GM12874 (cell line): ENCODE measurements at regions not wholly inside any gene's neighbourhood (a gene's known extent, or its start where the extent isn't known, plus 50 kb on each side); places are given as distances from the start of the nearest gene placed in this dataset.

ENCODE experiments used
- CTCF ChIP-seq: IDR thresholded peaks from 2 replicates; pipeline ENCODE4 v1.5.1; 2011; ENCODE audit warnings: low read depth, mild to moderate bottlenecking, control low read depth, low read length, moderate library complexity; ENCODE audit not compliant: insufficient read depth

DNA sequence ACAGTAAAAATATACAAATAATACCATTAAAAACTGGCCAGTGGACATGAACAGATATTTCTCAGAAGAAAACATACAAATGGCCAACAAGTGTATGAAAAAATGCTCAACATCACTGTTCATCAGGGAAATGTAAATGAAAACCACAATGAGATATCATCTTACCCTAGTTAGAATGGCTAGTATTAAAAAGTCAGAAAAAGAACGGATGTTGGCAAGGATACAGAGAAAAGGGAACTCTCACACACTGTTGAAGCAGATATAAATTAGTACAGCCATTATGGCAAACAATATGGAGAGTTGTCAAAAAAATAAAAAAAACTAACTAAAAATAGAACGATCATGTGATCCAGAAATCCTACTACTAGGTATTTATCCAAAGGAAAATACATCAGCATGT, 222.7 kb upstream of the NAALADL2 start:
- TF ChIP-seq CTCF, result no peak

- TF ChIP-seq CTCF, result no peak
Measured at GRCh38 chr3:174639406-174639805, 219.7 kb upstream of the NAALADL2 start.

DNA sequence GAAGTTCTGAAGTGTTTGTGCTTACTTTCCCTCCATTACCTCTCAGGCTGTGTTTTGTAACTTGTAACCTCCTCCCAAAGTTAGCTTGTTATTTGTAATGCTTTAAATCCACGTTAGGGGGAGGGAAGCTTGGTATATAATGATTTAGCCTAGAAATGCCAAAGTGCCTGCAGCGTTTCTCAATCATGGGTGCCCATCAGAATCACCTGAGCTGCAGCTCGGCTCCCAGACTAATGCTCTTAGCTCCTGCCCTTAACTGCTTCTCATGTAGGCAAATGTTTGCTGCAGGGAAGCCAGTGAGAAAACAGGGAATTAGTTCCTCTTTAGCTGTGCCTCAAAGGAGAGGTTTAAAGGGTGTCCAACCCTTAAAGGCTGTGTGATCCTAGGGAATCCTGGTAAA, 219.2 kb upstream of the NAALADL2 start:
- no peak for TF ChIP-seq CTCF

- TF ChIP-seq CTCF, result no peak
Measured at GRCh38 chr3:174640932-174641331, 218.2 kb upstream of the NAALADL2 start.

GRCh38 chr3:174644287-174644686, 214.8 kb upstream of the NAALADL2 start:
- no peak for TF ChIP-seq CTCF

- no peak for TF ChIP-seq CTCF
Measured at GRCh38 chr3:174651951-174652350, 207.2 kb upstream of the NAALADL2 start.

GRCh38 chr3:174659511-174659910, 199.6 kb upstream of the NAALADL2 start:
- TF ChIP-seq CTCF, result no peak

DNA sequence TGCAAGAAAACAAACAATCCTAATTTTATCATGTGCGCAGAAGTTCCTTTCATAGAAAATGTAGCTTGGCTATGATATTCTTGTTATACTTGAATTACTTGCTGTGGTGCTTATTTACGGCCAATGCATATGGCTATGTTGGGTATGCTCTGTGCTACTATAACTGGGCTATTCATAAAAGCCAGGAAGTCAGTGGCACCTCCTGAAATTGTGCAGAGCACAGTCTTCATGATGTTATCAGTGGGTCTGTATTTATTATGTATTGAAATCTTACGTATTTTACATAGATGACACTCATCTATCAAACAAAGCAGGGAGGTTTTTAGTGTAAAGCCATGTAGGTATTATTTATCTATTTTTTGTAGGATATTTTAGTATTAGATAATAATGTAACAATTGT, 196.5 kb upstream of the NAALADL2 start:
- no peak for TF ChIP-seq CTCF
